ENCODE measurements at regions not wholly inside any gene's neighbourhood (a gene's known extent, or its start where the extent isn't known, plus 50 kb on each side); places are given as distances from the start of the nearest gene placed in this dataset.

- no peaks in the 10 kb centered on the region for H3K9me2 ChIP-seq (replicated peaks; ENCODE audit: control insufficient read depth, low read length)
- no peak overlapping the region for H3K4me3 ChIP-seq (ENCODE audit: low read length)
- H3K4me1 ChIP-seq (ENCODE audit: control insufficient read depth, low read length) = no peaks in the 10 kb centered on the region
- no peak overlapping the region for H3K27ac ChIP-seq (ENCODE audit: low read depth, low read length)
- no peak for TF ChIP-seq CTCF (IDR thresholded peaks at IDR 0.05; ENCODE audit: low read depth, low read length, poor library complexity, severe bottlenecking)
- TF ChIP-seq EZH2phosphoT487 (IDR thresholded peaks at IDR 0.05; ENCODE audit: borderline replicate concordance, low read length) = no peak
- no peak overlapping the region for H3K4me2 ChIP-seq (ENCODE audit: low read length)
- H3K36me3 ChIP-seq (ENCODE audit: control insufficient read depth, low read length) = no peaks in the 10 kb centered on the region
- no peaks in the 10 kb centered on the region for H3K9me3 ChIP-seq (ENCODE audit: control insufficient read depth, insufficient read depth, low read length)
- H4K20me1 ChIP-seq (ENCODE audit: control insufficient read depth, insufficient read depth, low read depth, low read length) = no peaks in the 10 kb centered on the region
- H3K27me3 ChIP-seq (ENCODE audit: control insufficient read depth, low read length) = no peaks in the 10 kb centered on the region
- no peaks in the 10 kb centered on the region for H3K79me2 ChIP-seq (ENCODE audit: control insufficient read depth, low read length)
- H3F3A ChIP-seq (ENCODE audit: control insufficient read depth, insufficient read depth) = no peaks in the 10 kb centered on the region
These were observed 134.1 kb upstream of the CEP162 start for GRCh38 chr6:84361372-84362192.

- Histone ChIP-seq H4K20me1 (ENCODE audit: control insufficient read depth, insufficient read depth, low read depth, low read length) (no peaks in the 10 kb centered on the region), H3K9me3 (ENCODE audit: control insufficient read depth, insufficient read depth, low read length) (no peaks in the 10 kb centered on the region), H3K9me2 (replicated peaks; ENCODE audit: control insufficient read depth, low read length) (no peaks in the 10 kb centered on the region), H3K27me3 (ENCODE audit: control insufficient read depth, low read length) (no peaks in the 10 kb centered on the region), H3K27ac (ENCODE audit: low read depth, low read length) (no peak overlapping the region), H3K4me3 (ENCODE audit: low read length) (no peak overlapping the region), H3K4me1 (ENCODE audit: control insufficient read depth, low read length) (no peaks in the 10 kb centered on the region), H3F3A (ENCODE audit: control insufficient read depth, insufficient read depth) (no peaks in the 10 kb centered on the region), H3K4me2 (ENCODE audit: low read length) (no peak overlapping the region), H3K36me3 (ENCODE audit: control insufficient read depth, low read length) (no peaks in the 10 kb centered on the region), H3K79me2 (ENCODE audit: control insufficient read depth, low read length) (no peaks in the 10 kb centered on the region)
- no peak for TF ChIP-seq CTCF (IDR thresholded peaks at IDR 0.05; ENCODE audit: low read depth, low read length, poor library complexity, severe bottlenecking)
- no peak for TF ChIP-seq EZH2phosphoT487 (IDR thresholded peaks at IDR 0.05; ENCODE audit: borderline replicate concordance, low read length)
These were observed 132.6 kb upstream of the CEP162 start for GRCh38 chr6:84360039-84360438.

- TF ChIP-seq CTCF (IDR thresholded peaks at IDR 0.05; ENCODE audit: low read depth, low read length, poor library complexity, severe bottlenecking) = no peak
- no peak for TF ChIP-seq EZH2phosphoT487 (IDR thresholded peaks at IDR 0.05; ENCODE audit: borderline replicate concordance, low read length)
- H3K4me2 ChIP-seq (ENCODE audit: low read length) = no peak overlapping the region
- no peak overlapping the region for H3K4me3 ChIP-seq (ENCODE audit: low read length)
- no peaks in the 10 kb centered on the region for H3F3A ChIP-seq (ENCODE audit: control insufficient read depth, insufficient read depth)
- H3K9me3 ChIP-seq (ENCODE audit: control insufficient read depth, insufficient read depth, low read length) = no peaks in the 10 kb centered on the region
- no peaks in the 10 kb centered on the region for H3K9me2 ChIP-seq (replicated peaks; ENCODE audit: control insufficient read depth, low read length)
- no peaks in the 10 kb centered on the region for H3K4me1 ChIP-seq (ENCODE audit: control insufficient read depth, low read length)
- H4K20me1 ChIP-seq (ENCODE audit: control insufficient read depth, insufficient read depth, low read depth, low read length) = no peaks in the 10 kb centered on the region
- H3K27ac ChIP-seq (ENCODE audit: low read depth, low read length) = no peak overlapping the region
- H3K79me2 ChIP-seq (ENCODE audit: control insufficient read depth, low read length) = no peaks in the 10 kb centered on the region
- H3K36me3 ChIP-seq (ENCODE audit: control insufficient read depth, low read length) = no peaks in the 10 kb centered on the region
- no peaks in the 10 kb centered on the region for H3K27me3 ChIP-seq (ENCODE audit: control insufficient read depth, low read length)
These were observed 131.1 kb upstream of the CEP162 start for GRCh38 chr6:84358581-84358980.
